GM18909 (cell line): ENCODE measurements at regions not wholly inside any gene's neighbourhood (a gene's known extent, or its start where the extent isn't known, plus 50 kb on each side); places are given as distances from the start of the nearest gene placed in this dataset.

ENCODE experiments used
- ATAC-seq: cut with Tn5 transposase; IDR thresholded peaks from one replicate; pipeline ENCODE4 v1.9.1; 2021; ENCODE audit warnings: mild to moderate bottlenecking; ENCODE audit not compliant: unreplicated experiment, poor library complexity

- no peak for ATAC-seq
These were observed 606.7 kb upstream of the EEF2KMT start for GRCh38 chr16:5704271-5704670.

GRCh38 chr16:5693426-5693825 lies 595.8 kb upstream of the EEF2KMT start:
- no peak for ATAC-seq

GRCh38 chr16:5681966-5682365 lies 584.4 kb upstream of the EEF2KMT start:
- ATAC-seq: no peak

- ATAC-seq: no peak
These were observed 580.8 kb upstream of the EEF2KMT start for GRCh38 chr16:5678371-5678770.

- no peak for ATAC-seq
These were observed 573.8 kb upstream of the EEF2KMT start for GRCh38 chr16:5671421-5671820.

GRCh38 chr16:5670198-5670597 lies 572.6 kb upstream of the EEF2KMT start:
- no peak for ATAC-seq

GRCh38 chr16:5668553-5668952 lies 571.0 kb upstream of the EEF2KMT start:
- no peak for ATAC-seq

- no peak for ATAC-seq
These were observed 568.2 kb upstream of the EEF2KMT start for GRCh38 chr16:5665834-5666233.

GRCh38 chr16:5653789-5654188 lies 556.2 kb upstream of the EEF2KMT start:
- ATAC-seq: no peak

- ATAC-seq: no peak
These were observed 555.4 kb upstream of the EEF2KMT start for GRCh38 chr16:5653041-5653440.

- ATAC-seq: no peak
These were observed 552.5 kb upstream of the EEF2KMT start for GRCh38 chr16:5649762-5650743.

GRCh38 chr16:5647051-5647450 lies 549.5 kb upstream of the EEF2KMT start:
- no peak for ATAC-seq

GRCh38 chr16:5643855-5644531 lies 546.4 kb upstream of the EEF2KMT start:
- no peak for ATAC-seq

GRCh38 chr16:5642436-5642835 lies 544.8 kb upstream of the EEF2KMT start:
- no peak for ATAC-seq

- ATAC-seq: no peak
These were observed 544.4 kb upstream of the EEF2KMT start for GRCh38 chr16:5642011-5642410.

GRCh38 chr16:5640883-5641282 lies 543.3 kb upstream of the EEF2KMT start:
- no peak for ATAC-seq

- ATAC-seq: no peak
These were observed 541.9 kb upstream of the EEF2KMT start for GRCh38 chr16:5639531-5639930.

GRCh38 chr16:5635331-5635730 lies 537.7 kb upstream of the EEF2KMT start:
- no peak for ATAC-seq

- ATAC-seq: no peak
These were observed 537.1 kb upstream of the EEF2KMT start for GRCh38 chr16:5634666-5635180.

- no peak for ATAC-seq
These were observed 536.3 kb upstream of the EEF2KMT start for GRCh38 chr16:5633845-5634440.
